Liver (tissue), 8 donors: ENCODE measurements at regions not wholly inside any gene's neighbourhood (a gene's known extent, or its start where the extent isn't known, plus 50 kb on each side); places are given as distances from the start of the nearest gene placed in this dataset.

Experiments used
- DNase-seq: peaks from one replicate; pipeline ENCODE4 v3.0.0-alpha.2; 2017; ENCODE audit warnings: low spot score
- H3K27ac ChIP-seq, 2 donors: one replicate each; pipeline ENCODE4 v1.7.0; 2013; ENCODE audit warnings: inconsistent platforms in 2 of 2, low read length in 2 of 2, control low read depth in 1 of 2, low read depth in 1 of 2, mild to moderate bottlenecking in 1 of 2
- H3K27me3 ChIP-seq, 4 donors: one replicate each; pipeline versions ENCODE4 v1.6.1 to v1.7.0; 2013; ENCODE audit warnings: low read length in 3 of 4, inconsistent platforms in 1 of 4, mild to moderate bottlenecking in 1 of 4, moderate library complexity in 1 of 4; ENCODE audit not compliant: control insufficient read depth in 4 of 4, insufficient read depth in 4 of 4
- H3K36me3 ChIP-seq, 4 donors: one replicate each; pipeline versions ENCODE4 v1.6.1 to v1.7.0; 2013; ENCODE audit warnings: low read length in 3 of 4, mild to moderate bottlenecking in 3 of 4, low read depth in 1 of 4, moderate library complexity in 1 of 4; ENCODE audit not compliant: control insufficient read depth in 4 of 4, insufficient read depth in 3 of 4
- H3K4me1 ChIP-seq, 4 donors: one replicate each; pipeline versions ENCODE4 v1.6.1 to v1.7.0; 2013; ENCODE audit warnings: low read length in 3 of 4, mild to moderate bottlenecking in 3 of 4, moderate library complexity in 1 of 4; ENCODE audit not compliant: control insufficient read depth in 4 of 4, insufficient read depth in 4 of 4
- H3K4me3 ChIP-seq, 3 donors: one replicate each; pipeline versions ENCODE4 v1.6.1 to v1.7.0; 2013; ENCODE audit warnings: low read length in 3 of 3, control low read depth in 1 of 3, low read depth in 1 of 3, mild to moderate bottlenecking in 1 of 3
- H3K9ac ChIP-seq, 2 donors: one replicate each; pipeline ENCODE4 v1.7.0; 2013; ENCODE audit warnings: low read length in 2 of 2, mild to moderate bottlenecking in 2 of 2, moderate library complexity in 2 of 2, control low read depth in 1 of 2, low read depth in 1 of 2
- H3K9me3 ChIP-seq, 4 donors: one replicate each; pipeline versions ENCODE4 v1.6.1 to v1.7.0; 2013; ENCODE audit warnings: low read length in 3 of 4; ENCODE audit not compliant: control insufficient read depth in 4 of 4
- ATF3 ChIP-seq: IDR thresholded peaks from 2 replicates; pipeline ENCODE4 v1.6.1; 2016; ENCODE audit warnings: antibody characterized with exemption
- CTCF ChIP-seq: fragments of 150-350 bp; IDR thresholded peaks from 2 replicates; pipeline ENCODE4 v1.5.1; 2017; ENCODE audit warnings: improper control_type of control experiment, low read depth, low read length; ENCODE audit not compliant: missing input control
- EGR1 ChIP-seq, 2 donors: IDR thresholded peaks; 2 replicates each; pipeline ENCODE4 v1.6.1; 2016 to 2018; ENCODE audit warnings: antibody characterized with exemption in 2 of 2, low read depth in 2 of 2
- FOXA1 ChIP-seq: IDR thresholded peaks from 2 replicates; pipeline ENCODE4 v1.6.1; 2016; ENCODE audit warnings: antibody characterized with exemption
- FOXA2 ChIP-seq: IDR thresholded peaks from 2 replicates; pipeline ENCODE4 v1.6.1; 2016; ENCODE audit warnings: antibody characterized with exemption
- GABPA ChIP-seq, 2 donors: IDR thresholded peaks in 1 of 2; conservative IDR thresholded peaks in 1 of 2; 2 replicates each; pipeline ENCODE4 v1.6.1; 2016; ENCODE audit warnings: antibody characterized with exemption in 2 of 2, mild to moderate bottlenecking in 1 of 2, moderate library complexity in 1 of 2
- HNF4A ChIP-seq, 2 donors: conservative IDR thresholded peaks; 2 replicates each; pipeline ENCODE4 v1.6.1; 2016; ENCODE audit warnings: antibody characterized with exemption in 2 of 2, mild to moderate bottlenecking in 2 of 2
- HNF4G ChIP-seq: IDR thresholded peaks from 2 replicates; pipeline ENCODE4 v1.6.1; 2016; ENCODE audit warnings: antibody characterized with exemption
- JUND ChIP-seq, 2 donors: IDR thresholded peaks; 2 replicates each; pipeline ENCODE4 v1.6.1; 2016; ENCODE audit warnings: antibody characterized with exemption in 2 of 2
- MAX ChIP-seq: IDR thresholded peaks from 2 replicates; pipeline ENCODE4 v1.6.1; 2016; ENCODE audit warnings: antibody characterized with exemption
- NR2F2 ChIP-seq: IDR thresholded peaks from 2 replicates; pipeline ENCODE4 v1.6.1; 2016; ENCODE audit warnings: antibody characterized with exemption
- RAD21 ChIP-seq, 2 donors: IDR thresholded peaks; 2 replicates each; pipeline ENCODE4 v1.6.1; 2016; ENCODE audit warnings: antibody characterized with exemption in 2 of 2, mild to moderate bottlenecking in 2 of 2
- REST ChIP-seq: IDR thresholded peaks from 2 replicates; pipeline ENCODE4 v1.6.1; 2016; ENCODE audit warnings: antibody characterized with exemption, mild to moderate bottlenecking
- RXRA ChIP-seq, 2 donors: IDR thresholded peaks; 2 replicates each; pipeline ENCODE4 v1.6.1; 2017 to 2018; ENCODE audit warnings: antibody characterized with exemption in 2 of 2, mild to moderate bottlenecking in 1 of 2
- SP1 ChIP-seq: IDR thresholded peaks from 2 replicates; pipeline ENCODE4 v1.6.1; 2018; ENCODE audit warnings: antibody characterized with exemption, mild to moderate bottlenecking
- TAF1 ChIP-seq: conservative IDR thresholded peaks from 2 replicates; pipeline ENCODE4 v1.6.1; 2016; ENCODE audit warnings: antibody characterized with exemption, mild to moderate bottlenecking
- YY1 ChIP-seq: IDR thresholded peaks from 2 replicates; pipeline ENCODE4 v1.6.1; 2016; ENCODE audit warnings: antibody characterized with exemption, mild to moderate bottlenecking
- ZBTB33 ChIP-seq: IDR thresholded peaks from 2 replicates; pipeline ENCODE4 v1.6.1; 2016; ENCODE audit warnings: antibody characterized with exemption
- WGBS: extraction: QIAGEN DNeasy Blood & Tissue Kit; methylation state at CpG from one replicate; pipeline ENCODE4 v1.1.7; 2013; 5-methylcytosine and 5-hydroxymethylcytosine counted together
- donor health status: healthy.
- donor health status: healthy.
- donor health status: healthy.
- donor health status: healthy.
- donor health status: healthy.

- Histone ChIP-seq H3K27ac (no peak overlapping the region), H3K36me3 (no peaks in the 10 kb centered on the region), H3K4me3 (no peak overlapping the region), H3K27me3 (peaks cover 0 to 2% (median 0%) of the 10 kb centered on the region in 4 donors), H3K4me1 (no peaks in the 10 kb centered on the region), H3K9ac (no peak overlapping the region), H3K9me3 (no peaks in the 10 kb centered on the region)
- WGBS, result 73% methylated on average over 3 of the region's 3 CpGs
- no peak for DNase-seq
- TF ChIP-seq MAX, result no peak
- TF ChIP-seq GABPA (IDR thresholded peaks at IDR 0.05 in 1 of 2, conservative IDR thresholded peaks at IDR 0.05 in 1 of 2), result no peak
- TF ChIP-seq NR2F2, result no peak
- TF ChIP-seq JUND (IDR thresholded peaks at IDR 0.05), result no peak
- no peak for TF ChIP-seq RAD21 (IDR thresholded peaks at IDR 0.05)
- no peak for TF ChIP-seq ZBTB33
- no peak for TF ChIP-seq SP1
- TF ChIP-seq REST, result no peak
- TF ChIP-seq TAF1, result no peak
- no peak for TF ChIP-seq YY1
- TF ChIP-seq ATF3, result no peak
- TF ChIP-seq CTCF, result no peak
- no peak for TF ChIP-seq FOXA2
- TF ChIP-seq HNF4G, result no peak
- no peak for TF ChIP-seq HNF4A (conservative IDR thresholded peaks at IDR 0.05)
- no peak for TF ChIP-seq EGR1 (IDR thresholded peaks at IDR 0.05; ENCODE audit: low read depth in 2 of 2)
Observed at GRCh38 chr14:84397631-84398030, 1132.3 kb upstream of the FLRT2 start.

GRCh38 chr14:84399296-84399910 lies 1130.5 kb upstream of the FLRT2 start:
- Histone ChIP-seq H3K36me3 (no peaks in the 10 kb centered on the region), H3K4me3 (no peak overlapping the region), H3K27ac (no peak overlapping the region), H3K27me3 (no peaks in the 10 kb centered on the region), H3K4me1 (no peaks in the 10 kb centered on the region), H3K9me3 (no peaks in the 10 kb centered on the region), H3K9ac (no peak overlapping the region)
- 95% methylated on average over 62 of the region's 62 CpGs for WGBS
- DNase-seq, result no peak
- no peak for TF ChIP-seq HNF4G
- no peak for TF ChIP-seq RXRA (IDR thresholded peaks at IDR 0.05)
- TF ChIP-seq MAX, result no peak
- no peak for TF ChIP-seq YY1
- TF ChIP-seq NR2F2, result no peak
- no peak for TF ChIP-seq TAF1
- no peak for TF ChIP-seq FOXA2
- no peak for TF ChIP-seq REST
- TF ChIP-seq FOXA1, result no peak
- no peak for TF ChIP-seq RAD21 (IDR thresholded peaks at IDR 0.05)
- no peak for TF ChIP-seq HNF4A (conservative IDR thresholded peaks at IDR 0.05)
- no peak for TF ChIP-seq GABPA (IDR thresholded peaks at IDR 0.05 in 1 of 2, conservative IDR thresholded peaks at IDR 0.05 in 1 of 2)
- TF ChIP-seq SP1, result no peak
- TF ChIP-seq EGR1 (IDR thresholded peaks at IDR 0.05; ENCODE audit: low read depth in 2 of 2), result no peak
